Erythroblast (primary cell): ENCODE measurements at regions not wholly inside any gene's neighbourhood (a gene's known extent, or its start where the extent isn't known, plus 50 kb on each side); places are given as distances from the start of the nearest gene placed in this dataset.
"Not testable (repeated sequence)": the region's sequence is repeated elsewhere in the genome, so short reads cannot be mapped to it uniquely, and the experiment has no call there.

Experiments used
- GATA1 ChIP-seq: IDR thresholded peaks from 2 replicates; pipeline ENCODE4 v1.6.1; 2011; ENCODE audit warnings: low read depth, mild to moderate bottlenecking, control low read depth, low read length, moderate library complexity
- POLR2A ChIP-seq: IDR thresholded peaks from 2 replicates; pipeline ENCODE4 v1.6.1; 2011; ENCODE audit warnings: mild to moderate bottlenecking, low read length

DNA sequence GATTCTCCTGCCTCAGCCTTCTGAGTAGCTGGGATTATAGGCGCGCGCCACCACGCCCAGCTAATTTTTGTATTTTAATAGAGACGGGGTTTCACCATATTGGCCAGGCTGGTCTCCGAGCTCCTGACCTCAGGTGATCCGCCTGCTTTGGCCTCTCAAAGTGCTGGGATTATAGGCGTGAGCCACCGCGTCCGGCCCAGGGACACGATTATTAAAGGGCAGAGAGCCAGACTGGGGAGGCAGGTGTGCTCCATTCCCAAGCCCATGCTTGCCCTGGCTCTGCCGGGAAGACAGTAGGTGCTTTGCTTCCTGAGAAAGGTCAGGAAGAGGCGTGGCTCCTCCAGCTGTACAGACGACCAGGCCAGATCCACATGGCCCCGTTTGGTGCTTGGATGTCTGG, 86.3 kb upstream of the SYT13 start:
- not testable (repeated sequence) for TF ChIP-seq POLR2A, GATA1
